OCI-LY7 (cell line): ENCODE measurements at regions not wholly inside any gene's neighbourhood (a gene's known extent, or its start where the extent isn't known, plus 50 kb on each side); places are given as distances from the start of the nearest gene placed in this dataset.

Source experiments
- CTCF ChIP-seq: fragments of 200-600 bp; sonication (generic); conservative IDR thresholded peaks from 2 replicates; pipeline ENCODE4 v1.5.1; 2014; ENCODE audit warnings: mild to moderate bottlenecking, antibody characterized with exemption, low read length, moderate library complexity, mixed read lengths
- EZH2phosphoT487 ChIP-seq: fragments of 200-600 bp; sonication (generic); IDR thresholded peaks from 2 replicates; pipeline ENCODE4 v1.6.1; 2018; ENCODE audit warnings: low read depth, borderline replicate concordance, mild to moderate bottlenecking, mixed run types, antibody characterized with exemption, low read length, moderate library complexity, mixed read lengths

- no peak for TF ChIP-seq CTCF
- no peak for TF ChIP-seq EZH2phosphoT487
Observed at GRCh38 chr13:90673746-90674145, 673.7 kb upstream of the MIR17HG start.
